Activated CD4-positive, alpha-beta memory T cell treated with anti-CD3 and anti-CD28 coated beads for 36 hours (primary cell): ENCODE measurements at regions not wholly inside any gene's neighbourhood (a gene's known extent, or its start where the extent isn't known, plus 50 kb on each side); places are given as distances from the start of the nearest gene placed in this dataset.

Experiments used
- CTCF ChIA-PET: fragments of 350-600 bp; sonication (Branson Sonifier 250); formaldehyde crosslinking; loops from one replicate; lab custom pipeline; 2021; ENCODE audit warnings: antibody characterized with exemption, inconsistent platforms; lab: Charles Lee
- POLR2A ChIA-PET: fragments of 350-600 bp; sonication (Branson Sonifier 250); formaldehyde crosslinking; loops from one replicate; lab custom pipeline; 2021; ENCODE audit warnings: antibody characterized with exemption; lab: Charles Lee
- DNase-seq: peaks from one replicate; pipeline ENCODE4 v3.0.0-alpha.2; 2020
- H3K27ac Mint-ChIP-seq: one replicate; pipeline ENCODE4 v1.8.0; 2021; ENCODE audit warnings: mixed read lengths
- H3K27me3 Mint-ChIP-seq: one replicate; pipeline ENCODE4 v1.8.0; 2021; ENCODE audit warnings: mixed read lengths
- H3K36me3 Mint-ChIP-seq: one replicate; pipeline ENCODE4 v1.8.0; 2021; ENCODE audit warnings: mixed read lengths
- H3K4me1 Mint-ChIP-seq: one replicate; pipeline ENCODE4 v1.8.0; 2021; ENCODE audit warnings: low read depth, mixed read lengths
- H3K4me3 Mint-ChIP-seq: one replicate; pipeline ENCODE4 v1.8.0; 2021; ENCODE audit warnings: mild to moderate bottlenecking, mixed read lengths
- H3K9me3 Mint-ChIP-seq: one replicate; pipeline ENCODE4 v1.8.0; 2021; ENCODE audit warnings: mixed read lengths
- intact Hi-C: fragments of 100-400 bp; cut with micrococcal nuclease; formaldehyde crosslinking; loops from one replicate; pipeline ENCODE4 v1.15.1; 2023

GRCh38 chr5:67467110-67467509, 270.5 kb upstream of the CD180 start:
- POLR2A ChIA-PET: no interaction called here
- Mint-ChIP-seq H3K27ac (no peak overlapping the region), H3K4me1 (no peaks in the 10 kb centered on the region), H3K4me3 (no peak overlapping the region), H3K36me3 (no peaks in the 10 kb centered on the region), H3K9me3 (no peaks in the 10 kb centered on the region), H3K27me3 (no peaks in the 10 kb centered on the region)
- DNase-seq: no peak
- CTCF ChIA-PET: no interaction called here
- intact Hi-C loops: no loop called here

GRCh38 chr5:67465537-67466207, 269.1 kb upstream of the CD180 start:
- Mint-ChIP-seq H3K4me3 (no peak overlapping the region), H3K27me3 (no peaks in the 10 kb centered on the region), H3K9me3 (no peaks in the 10 kb centered on the region), H3K4me1 (no peaks in the 10 kb centered on the region), H3K27ac (no peak overlapping the region), H3K36me3 (no peaks in the 10 kb centered on the region)
- no peak for DNase-seq
- ChIA-PET POLR2A (interaction anchor here (0.5 kb wide), 1 partner anchor 1493 kb away, joined by 3 read pairs; no protein-coding TSS in a partner anchor), CTCF (no interaction called here)
- intact Hi-C loops: no loop called here

GRCh38 chr5:67462147-67462546, 265.5 kb upstream of the CD180 start:
- POLR2A ChIA-PET: no interaction called here
- peaks cover 1% of the 10 kb centered on the region for H3K27me3 Mint-ChIP-seq

GRCh38 chr5:67459253-67459652, 262.7 kb upstream of the CD180 start:
- ChIA-PET CTCF (no interaction called here), POLR2A (no interaction called here)
- no peaks in the 10 kb centered on the region for H3K9me3 Mint-ChIP-seq
- intact Hi-C loops: no loop called here
- H3K4me3 Mint-ChIP-seq: no peak overlapping the region
- no peak overlapping the region for H3K27ac Mint-ChIP-seq
- H3K27me3 Mint-ChIP-seq: peaks cover 1% of the 10 kb centered on the region
- H3K36me3 Mint-ChIP-seq: no peaks in the 10 kb centered on the region
- H3K4me1 Mint-ChIP-seq: peaks cover 9% of the 10 kb centered on the region
- no peak for DNase-seq

More at GRCh38 chr5:67462147-67462546, 265.5 kb upstream of the CD180 start:
- intact Hi-C loops: no loop called here
- Mint-ChIP-seq H3K4me3 (no peak overlapping the region), H3K27ac (no peak overlapping the region), H3K36me3 (no peaks in the 10 kb centered on the region), H3K9me3 (no peaks in the 10 kb centered on the region), H3K4me1 (no peaks in the 10 kb centered on the region)
- CTCF ChIA-PET: no interaction called here
- DNase-seq: no peak

GRCh38 chr5:67455970-67456369, 259.4 kb upstream of the CD180 start:
- POLR2A ChIA-PET: no interaction called here
- DNase-seq: no peak
- Mint-ChIP-seq H3K27me3 (peaks cover 5% of the 10 kb centered on the region), H3K4me3 (no peak overlapping the region), H3K36me3 (no peaks in the 10 kb centered on the region), H3K9me3 (no peaks in the 10 kb centered on the region), H3K27ac (no peak overlapping the region), H3K4me1 (peaks cover 9% of the 10 kb centered on the region)
- CTCF ChIA-PET: no interaction called here
- intact Hi-C loops: no loop called here

- H3K27ac Mint-ChIP-seq: no peak overlapping the region
Measured at GRCh38 chr5:67454957-67455561, 258.5 kb upstream of the CD180 start.

GRCh38 chr5:67453111-67453905, 256.7 kb upstream of the CD180 start:
- CTCF ChIA-PET: no interaction called here
- DNase-seq: no peak
- no peak overlapping the region for H3K4me3 Mint-ChIP-seq
- H3K27ac Mint-ChIP-seq: no peak overlapping the region
- intact Hi-C loops: no loop called here
- peaks cover 8% of the 10 kb centered on the region for H3K27me3 Mint-ChIP-seq
- H3K9me3 Mint-ChIP-seq: no peaks in the 10 kb centered on the region
- POLR2A ChIA-PET: no interaction called here
- no peaks in the 10 kb centered on the region for H3K36me3 Mint-ChIP-seq
- peaks cover 9% of the 10 kb centered on the region for H3K4me1 Mint-ChIP-seq

More at GRCh38 chr5:67454957-67455561, 258.5 kb upstream of the CD180 start:
- no peak for DNase-seq
- intact Hi-C loops: no loop called here
- CTCF ChIA-PET: no interaction called here
- no peaks in the 10 kb centered on the region for H3K9me3 Mint-ChIP-seq
- H3K27me3 Mint-ChIP-seq: peaks cover 8% of the 10 kb centered on the region
- peaks cover 9% of the 10 kb centered on the region for H3K4me1 Mint-ChIP-seq
- H3K36me3 Mint-ChIP-seq: no peaks in the 10 kb centered on the region
- POLR2A ChIA-PET: no interaction called here
- H3K4me3 Mint-ChIP-seq: no peak overlapping the region

- intact Hi-C loops: no loop called here
- ChIA-PET CTCF (no interaction called here), POLR2A (no interaction called here)
- Mint-ChIP-seq H3K27ac (no peak overlapping the region), H3K27me3 (peaks cover 6% of the 10 kb centered on the region), H3K36me3 (no peaks in the 10 kb centered on the region), H3K4me1 (peaks cover 9% of the 10 kb centered on the region), H3K4me3 (no peak overlapping the region), H3K9me3 (no peaks in the 10 kb centered on the region)
- no peak for DNase-seq
Measured at GRCh38 chr5:67451640-67452279, 255.2 kb upstream of the CD180 start.

- Mint-ChIP-seq H3K4me1 (no peaks in the 10 kb centered on the region), H3K27me3 (peaks cover 5% of the 10 kb centered on the region), H3K9me3 (no peaks in the 10 kb centered on the region), H3K4me3 (no peak overlapping the region), H3K27ac (no peak overlapping the region), H3K36me3 (no peaks in the 10 kb centered on the region)
- no peak for DNase-seq
- ChIA-PET CTCF (no interaction called here), POLR2A (no interaction called here)
- intact Hi-C loops: no loop called here
Measured at GRCh38 chr5:67447732-67448131, 251.1 kb upstream of the CD180 start.

- POLR2A ChIA-PET: no interaction called here
- intact Hi-C loops: no loop called here
- CTCF ChIA-PET: no interaction called here
Measured at GRCh38 chr5:67437905-67438845, 241.6 kb upstream of the CD180 start.

GRCh38 chr5:67435032-67435431, 238.4 kb upstream of the CD180 start:
- H3K36me3 Mint-ChIP-seq: no peaks in the 10 kb centered on the region
- intact Hi-C loops: no loop called here
- H3K4me1 Mint-ChIP-seq: no peaks in the 10 kb centered on the region
- H3K27me3 Mint-ChIP-seq: no peaks in the 10 kb centered on the region
- POLR2A ChIA-PET: no interaction called here
- no peaks in the 10 kb centered on the region for H3K9me3 Mint-ChIP-seq
- no peak for DNase-seq
- no peak overlapping the region for H3K4me3 Mint-ChIP-seq
- no peak overlapping the region for H3K27ac Mint-ChIP-seq
- CTCF ChIA-PET: no interaction called here

More at GRCh38 chr5:67437905-67438845, 241.6 kb upstream of the CD180 start:
- no peak overlapping the region for H3K4me3 Mint-ChIP-seq
- DNase-seq: no peak
- H3K4me1 Mint-ChIP-seq: no peaks in the 10 kb centered on the region
- no peaks in the 10 kb centered on the region for H3K9me3 Mint-ChIP-seq
- no peaks in the 10 kb centered on the region for H3K36me3 Mint-ChIP-seq
- H3K27me3 Mint-ChIP-seq: no peaks in the 10 kb centered on the region
- H3K27ac Mint-ChIP-seq: no peak overlapping the region
